Mesothelial cell of epicardium (in vitro differentiated cells): ENCODE measurements at regions not wholly inside any gene's neighbourhood (a gene's known extent, or its start where the extent isn't known, plus 50 kb on each side); places are given as distances from the start of the nearest gene placed in this dataset.
"Not testable (repeated sequence)": the region's sequence is repeated elsewhere in the genome, so short reads cannot be mapped to it uniquely, and the experiment has no call there.

ENCODE experiments used
- DNase-seq, 2 experiments: peaks; one replicate each; pipeline ENCODE4 v3.0.0; 2021; ENCODE audit warnings: low spot score in 2 of 2; ENCODE audit not compliant: unreplicated experiment in 2 of 2
- H3K27ac Mint-ChIP-seq: 2 replicates; pipeline ENCODE4 v1.8.0; 2021; ENCODE audit warnings: mixed read lengths
- H3K27me3 Mint-ChIP-seq: 2 replicates; pipeline ENCODE4 v1.8.0; 2021; ENCODE audit warnings: low read depth, mixed read lengths
- H3K36me3 Mint-ChIP-seq: 2 replicates; pipeline ENCODE4 v1.8.0; 2021; ENCODE audit warnings: mixed read lengths
- H3K4me1 Mint-ChIP-seq: 2 replicates; pipeline ENCODE4 v1.8.0; 2021; ENCODE audit warnings: mixed read lengths
- H3K4me3 Mint-ChIP-seq: 2 replicates; pipeline ENCODE4 v1.8.0; 2021; ENCODE audit warnings: mild to moderate bottlenecking, moderate library complexity, mixed read lengths
- H3K9me3 Mint-ChIP-seq: 2 replicates; pipeline ENCODE4 v1.8.0; 2021; ENCODE audit warnings: mixed read lengths
- TF ChIP-seq, protein P1 (sequence below): fragments of 200-600 bp; sonication (generic); IDR thresholded peaks from one replicate; pipeline ENCODE4 v1.5.0; 2021; ENCODE audit warnings: antibody characterized with exemption; ENCODE audit not compliant: unreplicated experiment

- no peaks in the 10 kb centered on the region for H3K36me3 Mint-ChIP-seq
- H3K4me3 Mint-ChIP-seq = no peak overlapping the region
- no peak overlapping the region for H3K27ac Mint-ChIP-seq
- peaks cover 65% of the 10 kb centered on the region for H3K9me3 Mint-ChIP-seq
- TF ChIP-seq, protein P1, sequence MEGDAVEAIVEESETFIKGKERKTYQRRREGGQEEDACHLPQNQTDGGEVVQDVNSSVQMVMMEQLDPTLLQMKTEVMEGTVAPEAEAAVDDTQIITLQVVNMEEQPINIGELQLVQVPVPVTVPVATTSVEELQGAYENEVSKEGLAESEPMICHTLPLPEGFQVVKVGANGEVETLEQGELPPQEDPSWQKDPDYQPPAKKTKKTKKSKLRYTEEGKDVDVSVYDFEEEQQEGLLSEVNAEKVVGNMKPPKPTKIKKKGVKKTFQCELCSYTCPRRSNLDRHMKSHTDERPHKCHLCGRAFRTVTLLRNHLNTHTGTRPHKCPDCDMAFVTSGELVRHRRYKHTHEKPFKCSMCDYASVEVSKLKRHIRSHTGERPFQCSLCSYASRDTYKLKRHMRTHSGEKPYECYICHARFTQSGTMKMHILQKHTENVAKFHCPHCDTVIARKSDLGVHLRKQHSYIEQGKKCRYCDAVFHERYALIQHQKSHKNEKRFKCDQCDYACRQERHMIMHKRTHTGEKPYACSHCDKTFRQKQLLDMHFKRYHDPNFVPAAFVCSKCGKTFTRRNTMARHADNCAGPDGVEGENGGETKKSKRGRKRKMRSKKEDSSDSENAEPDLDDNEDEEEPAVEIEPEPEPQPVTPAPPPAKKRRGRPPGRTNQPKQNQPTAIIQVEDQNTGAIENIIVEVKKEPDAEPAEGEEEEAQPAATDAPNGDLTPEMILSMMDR = no peak
- H3K4me1 Mint-ChIP-seq = no peaks in the 10 kb centered on the region
- no peaks in the 10 kb centered on the region for H3K27me3 Mint-ChIP-seq
- no peak for DNase-seq
Measured at GRCh38 chr5:50343715-50344114, 97.4 kb downstream of the EMB start.

DNA sequence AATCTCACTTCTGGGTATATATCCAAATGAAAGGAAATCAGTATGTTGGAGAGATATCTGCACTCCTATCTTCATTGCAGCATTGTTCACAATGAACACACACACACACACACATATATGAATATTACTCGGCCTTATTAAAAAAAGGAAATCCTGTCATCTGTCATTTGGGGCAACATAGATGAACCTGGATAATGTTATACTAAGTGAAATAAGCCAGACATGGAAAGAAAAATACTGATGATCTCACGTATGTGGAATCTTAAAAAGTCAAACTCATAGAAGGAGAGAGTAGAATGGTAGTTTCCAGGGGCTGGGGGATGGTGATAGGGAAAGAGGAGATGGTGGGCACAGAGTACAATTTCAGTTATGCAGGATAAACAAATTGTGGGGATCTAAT is 100.3 kb downstream of the EMB start:
- Mint-ChIP-seq H3K27me3 (no peaks in the 10 kb centered on the region), H3K4me1 (no peaks in the 10 kb centered on the region), H3K27ac (no peak overlapping the region), H3K9me3 (peaks cover 75% of the 10 kb centered on the region), H3K36me3 (no peaks in the 10 kb centered on the region), H3K4me3 (no peak overlapping the region)
- TF ChIP-seq, protein P1 = no peak
- DNase-seq = no peak

GRCh38 chr5:50330633-50331032 is 110.5 kb downstream of the EMB start:
- not testable (repeated sequence) for H3K27me3 Mint-ChIP-seq, H3K4me3 Mint-ChIP-seq, H3K36me3 Mint-ChIP-seq, H3K27ac Mint-ChIP-seq, DNase-seq, H3K4me1 Mint-ChIP-seq
- H3K9me3 Mint-ChIP-seq = peaks cover 48% of the 10 kb centered on the region

GRCh38 chr5:50328193-50328729 is 112.8 kb downstream of the EMB start:
- DNase-seq = no peak

GRCh38 chr5:50325237-50325832 is 115.8 kb downstream of the EMB start:
- H3K27ac Mint-ChIP-seq = no peak overlapping the region
- no peaks in the 10 kb centered on the region for H3K36me3 Mint-ChIP-seq
- no peak overlapping the region for H3K4me3 Mint-ChIP-seq
- H3K4me1 Mint-ChIP-seq = no peaks in the 10 kb centered on the region
- TF ChIP-seq, protein P1 = peak; percentile 82
- H3K27me3 Mint-ChIP-seq = no peaks in the 10 kb centered on the region
- H3K9me3 Mint-ChIP-seq = peaks cover 41% of the 10 kb centered on the region
- no peak for DNase-seq

More at GRCh38 chr5:50328193-50328729, 112.8 kb downstream of the EMB start:
- Mint-ChIP-seq H3K36me3 (no peaks in the 10 kb centered on the region), H3K27me3 (no peaks in the 10 kb centered on the region), H3K4me3 (no peak overlapping the region), H3K27ac (no peak overlapping the region), H3K9me3 (peaks cover 43% of the 10 kb centered on the region), H3K4me1 (no peaks in the 10 kb centered on the region)
- TF ChIP-seq, protein P1 = no peak

- no peak overlapping the region for H3K27ac Mint-ChIP-seq
- TF ChIP-seq, protein P1 = no peak
- no peak for DNase-seq
- no peak overlapping the region for H3K4me3 Mint-ChIP-seq
- H3K27me3 Mint-ChIP-seq = no peaks in the 10 kb centered on the region
- H3K36me3 Mint-ChIP-seq = no peaks in the 10 kb centered on the region
- peaks cover 56% of the 10 kb centered on the region for H3K9me3 Mint-ChIP-seq
- H3K4me1 Mint-ChIP-seq = no peaks in the 10 kb centered on the region
Measured at GRCh38 chr5:50320131-50320749, 120.8 kb downstream of the EMB start.
